Activated naive CD4-positive, alpha-beta T cell treated with Interleukin-2 at 50 U/mL for 16 hours (primary cell): ENCODE measurements at regions not wholly inside any gene's neighbourhood (a gene's known extent, or its start where the extent isn't known, plus 50 kb on each side); places are given as distances from the start of the nearest gene placed in this dataset.
"Not testable (repeated sequence)": the region's sequence is repeated elsewhere in the genome, so short reads cannot be mapped to it uniquely, and the experiment has no call there.

ENCODE experiments used
- DNase-seq: peaks from one replicate; pipeline ENCODE4 v3.0.0-alpha.2; 2020

DNA sequence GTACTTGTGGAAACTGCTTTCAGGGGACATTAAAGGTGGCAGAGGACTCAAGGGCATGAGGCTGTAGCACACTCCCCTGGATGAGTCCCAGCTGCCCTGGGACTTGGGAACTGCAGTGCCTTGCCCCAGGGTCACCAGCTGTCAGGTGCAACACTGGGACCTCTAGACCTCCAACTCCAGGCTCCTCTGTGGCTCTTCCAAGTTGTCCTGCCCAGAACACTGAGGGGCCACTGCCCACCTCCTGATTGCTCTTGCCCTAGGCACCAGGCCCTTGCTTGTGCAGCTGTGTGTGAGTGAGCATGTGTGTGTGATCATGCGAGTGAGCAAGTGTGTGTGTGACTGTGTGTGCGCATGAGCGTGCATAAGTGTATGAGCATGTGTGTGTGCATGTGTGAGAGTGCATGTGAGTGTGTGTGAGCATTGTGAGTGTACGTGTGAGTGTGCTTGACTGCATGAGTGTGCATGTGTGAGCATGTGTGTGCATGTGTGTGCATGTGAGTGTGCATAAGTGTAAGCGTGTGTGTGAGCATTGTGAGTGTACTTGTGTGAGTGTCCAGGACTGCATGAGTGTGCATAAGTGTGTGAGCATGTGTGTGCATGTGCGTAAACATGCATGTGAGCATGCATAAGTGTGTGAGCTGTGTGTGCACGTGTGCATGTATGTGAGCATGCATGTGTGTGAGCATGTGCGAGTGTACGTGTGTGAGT, 301.5 kb downstream of the NDUFA10 start:
- DNase-seq, result no peak

DNA sequence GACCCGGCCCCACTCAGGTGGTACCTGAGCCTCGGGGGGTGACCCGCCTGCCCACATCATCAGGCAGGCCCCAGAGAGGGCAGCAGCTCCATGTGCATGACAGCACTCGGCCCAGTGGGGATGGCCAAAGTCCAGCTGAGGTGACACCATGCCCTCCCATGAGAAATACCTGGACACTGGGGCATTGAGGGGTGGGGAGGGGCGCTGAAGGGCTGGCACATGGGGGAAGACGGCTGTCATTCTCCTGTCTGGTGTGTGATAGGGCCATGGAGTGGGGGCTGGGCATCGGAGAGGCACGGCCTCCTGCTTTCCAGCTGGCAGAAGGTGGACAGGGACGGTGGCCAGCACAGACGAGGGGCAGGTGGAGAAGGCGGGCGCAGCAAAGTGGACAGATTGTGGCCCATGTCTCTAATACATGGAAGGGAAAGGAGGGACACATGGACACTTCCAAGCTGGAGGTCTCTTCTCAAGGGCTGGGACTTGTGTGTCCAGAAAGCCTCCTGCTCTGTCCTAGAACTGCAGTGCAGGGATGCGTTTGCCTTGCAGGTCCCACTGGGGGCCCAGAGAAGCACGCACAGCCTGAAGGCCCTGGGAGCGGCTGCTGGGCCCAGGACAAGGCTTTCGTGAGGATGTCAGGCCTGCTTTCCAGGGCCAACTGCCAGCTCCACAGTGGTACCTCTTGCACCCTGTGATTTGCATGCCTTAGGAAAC, 302.2 kb downstream of the NDUFA10 start:
- no peak for DNase-seq

DNA sequence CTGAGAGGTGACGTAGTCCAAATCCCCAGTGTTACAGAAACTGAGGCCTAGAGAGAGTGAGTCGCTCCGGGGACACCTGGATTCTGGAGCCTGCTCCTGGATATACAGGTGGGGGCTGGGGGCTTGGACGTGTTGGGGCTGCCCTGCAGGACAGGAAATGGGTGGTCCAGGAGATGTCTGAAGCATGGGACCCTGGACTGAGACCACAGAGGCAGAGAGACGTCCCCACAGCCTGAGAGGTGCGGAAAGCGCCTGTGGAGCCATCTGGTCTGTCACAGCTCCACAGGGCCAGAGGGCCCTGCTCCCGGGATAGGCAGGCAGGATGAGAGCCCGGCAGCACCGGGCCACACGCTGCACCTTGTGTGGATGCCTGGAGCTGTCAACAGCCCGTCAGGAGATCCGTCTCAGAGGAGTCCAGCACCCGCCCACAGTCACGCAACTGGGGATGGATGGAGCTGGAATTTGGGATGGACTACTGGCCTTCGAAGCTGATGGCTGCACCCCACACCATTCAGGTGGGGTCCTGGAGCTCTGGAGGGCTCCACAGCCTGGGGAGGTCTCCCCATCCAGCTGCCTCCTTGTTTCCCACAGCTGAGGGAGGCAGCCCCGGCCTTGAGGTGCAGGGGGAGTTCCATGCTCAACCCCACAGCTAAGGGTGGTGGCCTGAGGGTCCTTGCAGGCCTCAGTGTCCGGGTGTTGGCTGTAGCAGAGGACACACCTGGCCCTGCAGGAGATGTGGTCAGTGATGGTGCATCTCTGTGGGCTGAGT, 303.0 kb downstream of the NDUFA10 start:
- no peak for DNase-seq

DNA sequence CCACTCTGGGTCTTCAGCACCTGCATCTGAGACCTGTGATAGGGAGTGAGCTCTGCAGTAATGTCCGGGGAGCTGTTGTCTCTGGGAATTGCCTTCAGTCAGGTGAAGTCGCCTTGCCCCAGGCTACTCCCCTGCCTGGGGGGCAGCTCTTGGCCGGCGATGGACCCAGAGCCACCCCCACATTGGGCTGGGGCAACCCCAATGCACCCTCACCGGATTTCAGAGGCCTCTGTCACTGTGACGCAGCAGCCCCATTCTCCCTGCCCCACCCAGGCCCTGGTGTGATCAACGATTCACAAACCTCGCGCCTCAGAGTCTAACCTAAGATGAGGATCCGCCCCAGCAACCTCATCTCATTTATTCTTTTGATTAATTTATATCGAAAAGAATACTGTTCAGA, 303.6 kb downstream of the NDUFA10 start:
- no peak for DNase-seq

DNA sequence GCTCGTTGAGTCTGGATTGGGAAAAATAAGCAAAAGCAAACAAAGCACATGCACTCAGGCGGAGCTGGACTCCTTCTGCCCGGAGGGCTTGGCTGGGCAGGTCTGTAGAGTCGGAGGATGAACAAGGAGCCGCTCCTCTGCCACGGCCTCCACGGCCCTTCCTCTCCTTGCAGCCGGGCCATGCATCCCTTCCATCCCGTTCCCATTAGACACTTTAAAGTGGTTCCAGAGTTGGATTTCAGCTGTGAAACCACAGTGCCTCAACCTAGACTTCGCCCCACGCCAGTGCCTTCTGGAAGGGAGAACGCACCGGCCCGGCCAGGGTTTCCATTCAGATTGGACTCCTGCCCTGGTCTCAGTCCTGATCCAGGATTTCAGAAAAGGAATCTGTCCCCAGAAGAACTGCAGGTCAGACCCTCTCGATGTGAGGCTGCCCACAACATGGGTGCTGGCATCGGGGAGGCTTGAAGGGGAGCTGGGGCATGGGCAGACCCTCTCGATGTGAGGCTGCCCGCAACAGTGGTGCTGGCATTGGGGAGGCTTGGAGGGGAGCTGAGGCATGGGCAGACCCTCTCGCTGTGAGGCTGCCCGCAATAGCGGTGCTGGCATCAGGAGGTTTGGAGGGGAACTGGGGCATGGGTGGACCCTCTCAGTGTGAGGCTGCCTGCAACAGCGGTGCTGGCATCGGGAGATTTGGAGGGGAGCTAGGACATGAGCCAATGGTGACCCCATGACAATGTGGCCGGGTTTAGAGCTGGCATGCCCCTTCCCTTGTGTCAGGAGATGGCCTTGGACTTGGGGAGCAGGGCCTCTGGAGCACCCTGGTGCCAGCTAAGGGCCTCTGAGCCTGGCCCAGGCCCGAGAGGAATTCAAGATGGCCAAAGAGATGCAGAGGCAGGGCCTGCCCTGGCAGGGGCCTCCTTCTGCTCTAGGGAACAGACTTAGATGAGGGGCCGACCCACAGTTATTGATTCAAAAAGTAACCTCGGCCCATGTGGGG, 304.5 kb downstream of the NDUFA10 start:
- DNase-seq, result no peak

DNA sequence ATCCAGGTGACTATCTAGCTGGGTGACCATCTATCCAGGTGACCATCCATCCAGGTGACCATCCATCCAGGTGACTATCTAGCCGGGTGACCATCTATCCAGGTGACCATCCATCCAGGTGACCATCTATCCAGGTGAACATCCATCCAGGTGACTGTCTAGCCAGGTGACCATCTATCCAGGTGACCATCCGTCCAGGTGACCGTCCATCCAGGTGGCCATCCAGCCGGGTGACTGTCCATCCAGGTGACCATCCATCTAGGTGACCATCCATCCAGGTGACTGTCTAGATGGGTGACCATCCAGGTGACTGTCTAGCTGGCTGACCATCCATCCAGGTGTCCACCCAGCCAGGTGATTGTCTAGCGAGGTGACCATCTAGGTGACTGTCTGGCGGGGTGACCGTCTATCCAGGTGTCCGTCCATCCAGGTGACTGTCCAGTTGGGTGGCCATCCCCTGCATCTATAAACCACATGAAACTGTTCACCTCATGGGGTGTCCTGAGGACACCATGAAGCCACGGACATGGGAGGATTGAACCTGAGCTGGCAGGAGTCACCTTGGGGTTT, 305.3 kb downstream of the NDUFA10 start:
- DNase-seq, result no peak

- not testable (repeated sequence) for DNase-seq
Measured at GRCh38 chr2:239718991-239719390, 306.2 kb downstream of the NDUFA10 start.

DNA sequence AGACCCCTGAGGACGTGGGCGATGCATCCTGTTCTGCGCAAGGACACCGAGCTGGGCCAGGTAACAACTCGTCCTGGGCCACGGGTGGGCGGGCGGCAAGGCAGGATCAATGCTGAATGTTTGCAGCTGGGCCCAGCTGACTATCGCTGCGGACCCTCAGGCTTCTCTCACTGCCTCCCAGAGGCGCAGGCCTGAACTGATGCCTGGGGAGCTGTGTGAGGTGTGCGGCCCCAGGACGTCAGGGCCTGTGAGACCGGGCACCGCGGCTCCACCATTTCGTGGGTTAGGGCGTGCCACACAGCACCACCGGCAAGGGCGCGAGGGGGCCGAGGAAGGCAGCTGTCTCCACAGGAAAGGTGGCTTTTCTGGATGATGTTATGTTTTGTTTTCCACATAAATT, 307.4 kb downstream of the NDUFA10 start:
- no peak for DNase-seq

DNA sequence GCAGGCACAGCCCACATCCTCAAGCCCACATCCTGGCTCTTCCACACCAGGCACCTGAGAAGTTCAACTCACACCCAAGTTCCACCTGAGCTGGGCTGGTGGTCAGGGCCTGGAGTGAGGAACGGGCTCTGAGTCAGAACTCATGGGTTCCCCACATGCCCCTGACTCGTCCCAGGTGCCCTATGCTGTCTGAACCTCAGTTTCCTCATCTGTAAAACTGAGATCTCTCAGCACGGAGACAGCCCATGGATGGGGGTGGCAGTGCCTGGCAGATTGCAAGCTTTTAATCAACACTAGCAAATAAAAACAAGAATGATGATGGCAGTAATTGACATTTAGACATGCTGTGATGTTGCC, 307.8 kb downstream of the NDUFA10 start:
- DNase-seq, result no peak

DNA sequence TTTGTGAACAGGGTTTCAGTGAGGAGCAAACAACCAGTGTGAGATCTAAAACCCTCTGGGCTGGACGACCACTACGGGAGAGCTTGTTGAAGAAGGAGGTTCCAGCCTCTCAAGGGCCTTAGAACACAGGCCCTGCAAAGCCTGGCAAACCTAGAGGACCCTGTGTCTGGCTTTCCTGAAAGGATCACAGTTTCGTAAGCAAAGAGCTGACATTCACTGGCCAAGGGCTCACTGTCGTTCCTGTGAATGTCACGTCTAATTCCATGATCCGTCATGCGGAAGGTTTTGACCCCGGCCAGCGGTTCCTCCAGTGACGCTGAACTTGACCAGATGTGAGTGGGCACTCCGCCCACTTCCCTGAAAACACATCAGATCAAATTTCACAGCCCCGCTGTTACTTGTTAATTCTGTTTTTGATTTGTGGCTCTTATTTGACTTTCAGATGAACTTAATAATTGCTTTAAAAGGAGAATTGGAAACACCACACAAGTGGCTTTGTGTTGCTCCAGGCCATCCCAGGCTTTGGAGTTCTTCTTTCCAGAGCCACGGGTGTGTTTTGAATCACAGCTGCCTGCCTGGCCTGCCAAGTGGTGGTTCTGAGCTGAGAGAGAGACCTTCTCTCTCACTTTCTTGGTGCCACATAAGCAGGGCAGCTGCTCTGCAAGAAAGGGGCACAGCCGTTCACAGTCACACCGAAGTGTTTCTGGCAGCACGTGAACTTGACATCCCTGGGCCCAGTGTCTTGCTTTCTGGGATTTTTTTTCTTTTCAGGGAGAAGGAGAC, 308.4 kb downstream of the NDUFA10 start:
- no peak for DNase-seq

DNA sequence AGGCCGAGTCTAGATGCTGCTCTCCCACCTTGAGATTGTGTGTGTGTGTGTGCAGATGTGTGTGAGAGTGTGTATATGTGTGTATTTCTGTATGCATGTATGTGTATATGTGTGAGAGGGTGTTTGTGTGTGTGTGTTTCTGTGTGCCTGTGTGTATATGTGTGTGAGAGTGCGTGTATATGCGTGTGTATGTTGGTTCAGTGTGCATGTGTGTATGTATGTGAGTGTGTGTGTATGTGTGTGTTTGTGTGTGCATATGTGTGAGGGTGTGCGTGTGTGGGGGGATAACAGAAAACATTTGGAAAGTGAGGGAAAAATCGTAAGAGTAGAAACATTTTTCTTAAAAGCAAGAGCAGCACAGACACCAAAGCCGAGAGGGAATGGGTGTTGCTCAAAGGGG, 309.1 kb downstream of the NDUFA10 start:
- DNase-seq, result no peak

DNA sequence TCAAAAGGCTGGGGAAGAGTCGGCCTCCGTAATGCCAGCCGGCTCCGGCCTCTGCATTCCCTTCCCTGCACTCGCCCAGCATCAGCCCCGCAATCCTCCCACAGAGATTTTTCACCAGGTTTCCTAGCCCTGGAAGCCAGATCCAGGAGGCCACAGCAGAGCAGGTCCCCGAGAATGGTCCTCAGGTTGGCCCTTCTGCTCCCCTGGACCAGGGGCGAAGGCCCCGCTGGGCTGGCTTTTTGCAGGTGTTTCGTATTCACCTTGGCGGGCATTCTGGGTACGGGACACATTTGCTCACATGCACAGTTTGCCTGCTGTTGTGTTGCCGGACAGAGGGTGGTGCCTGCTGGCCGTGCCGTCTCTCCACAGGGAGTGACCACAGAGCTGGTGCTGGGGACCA, 309.5 kb downstream of the NDUFA10 start:
- DNase-seq, result no peak

GRCh38 chr2:239715202-239715601, 309.9 kb downstream of the NDUFA10 start:
- DNase-seq, result no peak

- no peak for DNase-seq
Measured at GRCh38 chr2:239714116-239714515, 311.0 kb downstream of the NDUFA10 start.

GRCh38 chr2:239712755-239713154, 311.9 kb upstream of the HDAC4 start:
- DNase-seq, result no peak

- DNase-seq, result no peak
Measured at GRCh38 chr2:239711911-239712570, 311.2 kb upstream of the HDAC4 start.

GRCh38 chr2:239710953-239711861, 310.4 kb upstream of the HDAC4 start:
- no peak for DNase-seq

GRCh38 chr2:239706367-239706766, 305.5 kb upstream of the HDAC4 start:
- no peak for DNase-seq

DNA sequence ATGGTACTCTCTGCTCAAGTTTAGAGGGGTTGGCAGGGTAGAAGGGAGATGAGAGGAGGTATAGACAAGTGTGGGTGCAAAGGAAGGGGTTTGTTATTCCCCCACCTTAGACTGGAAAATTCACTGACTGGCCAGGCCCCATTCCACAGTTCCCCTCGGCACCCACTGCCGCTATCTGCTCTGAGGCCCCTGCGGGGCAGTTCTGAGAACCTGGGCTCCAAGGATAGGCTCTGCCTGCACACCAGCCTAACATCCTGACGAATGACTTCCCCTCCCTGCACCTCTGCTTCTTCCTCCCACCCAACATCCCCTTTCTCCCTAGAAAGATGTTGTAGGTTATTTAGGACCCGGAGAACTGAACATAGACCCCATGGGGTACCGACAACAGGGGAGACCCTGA, 303.9 kb upstream of the HDAC4 start:
- DNase-seq, result no peak

GRCh38 chr2:239703834-239704233, 303.0 kb upstream of the HDAC4 start:
- no peak for DNase-seq
